C4-2B (cell line): ENCODE measurements at regions not wholly inside any gene's neighbourhood (a gene's known extent, or its start where the extent isn't known, plus 50 kb on each side); places are given as distances from the start of the nearest gene placed in this dataset.

Experiments used
- H3K27ac ChIP-seq: fragments of 450-650 bp; 2 replicates; pipeline ENCODE4 v1.5.1; 2017
- ZFX ChIP-seq: fragments of 450-650 bp; IDR thresholded peaks from 2 replicates; pipeline ENCODE4 v1.6.1; 2017
- TF ChIP-seq, protein P1 (sequence below): fragments of 450-650 bp; conservative IDR thresholded peaks from 2 replicates; pipeline ENCODE4 v1.5.1; 2017; ENCODE audit warnings: mild to moderate bottlenecking

DNA sequence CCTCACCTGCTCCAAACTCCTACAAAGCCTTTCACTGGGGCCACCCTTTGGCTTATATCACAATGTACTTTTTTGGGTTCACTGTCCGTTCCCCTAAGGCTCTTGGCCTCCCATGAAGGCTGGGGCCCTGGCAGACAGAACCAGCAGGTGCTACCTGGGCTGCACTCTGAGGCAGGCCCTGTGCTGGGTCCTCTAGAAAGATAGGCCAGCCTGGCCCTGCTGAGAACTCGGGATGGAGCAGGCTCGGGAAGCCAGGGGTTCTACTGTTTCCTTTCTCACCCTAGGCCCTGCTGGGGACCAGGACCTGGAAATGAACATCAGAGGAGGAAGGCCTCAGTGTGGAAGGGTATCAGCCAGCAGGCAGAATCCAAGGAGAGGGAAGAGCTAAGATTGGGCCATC lies 79.5 kb downstream of the MRPL14 start:
- TF ChIP-seq, protein P1, sequence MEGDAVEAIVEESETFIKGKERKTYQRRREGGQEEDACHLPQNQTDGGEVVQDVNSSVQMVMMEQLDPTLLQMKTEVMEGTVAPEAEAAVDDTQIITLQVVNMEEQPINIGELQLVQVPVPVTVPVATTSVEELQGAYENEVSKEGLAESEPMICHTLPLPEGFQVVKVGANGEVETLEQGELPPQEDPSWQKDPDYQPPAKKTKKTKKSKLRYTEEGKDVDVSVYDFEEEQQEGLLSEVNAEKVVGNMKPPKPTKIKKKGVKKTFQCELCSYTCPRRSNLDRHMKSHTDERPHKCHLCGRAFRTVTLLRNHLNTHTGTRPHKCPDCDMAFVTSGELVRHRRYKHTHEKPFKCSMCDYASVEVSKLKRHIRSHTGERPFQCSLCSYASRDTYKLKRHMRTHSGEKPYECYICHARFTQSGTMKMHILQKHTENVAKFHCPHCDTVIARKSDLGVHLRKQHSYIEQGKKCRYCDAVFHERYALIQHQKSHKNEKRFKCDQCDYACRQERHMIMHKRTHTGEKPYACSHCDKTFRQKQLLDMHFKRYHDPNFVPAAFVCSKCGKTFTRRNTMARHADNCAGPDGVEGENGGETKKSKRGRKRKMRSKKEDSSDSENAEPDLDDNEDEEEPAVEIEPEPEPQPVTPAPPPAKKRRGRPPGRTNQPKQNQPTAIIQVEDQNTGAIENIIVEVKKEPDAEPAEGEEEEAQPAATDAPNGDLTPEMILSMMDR: no peak
- TF ChIP-seq ZFX: no peak
- no peak overlapping the region; the same call in 1 of the 2 replicates for H3K27ac ChIP-seq

DNA sequence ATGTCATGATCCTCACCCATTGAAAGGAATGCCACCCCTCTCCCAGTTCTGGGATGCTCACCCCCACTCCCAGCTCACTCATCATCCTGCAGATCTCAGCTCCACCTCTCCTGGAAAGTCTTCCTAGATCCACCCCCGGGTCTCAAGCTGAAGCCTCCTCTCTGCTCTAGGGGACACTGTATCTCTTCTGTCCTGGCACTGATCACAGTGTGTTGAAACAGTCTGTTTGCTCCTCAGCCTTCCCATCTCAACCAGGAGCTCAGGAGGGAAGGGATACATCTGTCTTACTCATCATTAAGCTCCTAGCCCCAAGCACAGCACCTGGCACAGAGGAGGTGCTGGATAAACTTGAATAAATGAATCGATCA lies 80.1 kb downstream of the MRPL14 start:
- no peak overlapping the region for H3K27ac ChIP-seq
- TF ChIP-seq, protein P1: no peak
- no peak for TF ChIP-seq ZFX

DNA sequence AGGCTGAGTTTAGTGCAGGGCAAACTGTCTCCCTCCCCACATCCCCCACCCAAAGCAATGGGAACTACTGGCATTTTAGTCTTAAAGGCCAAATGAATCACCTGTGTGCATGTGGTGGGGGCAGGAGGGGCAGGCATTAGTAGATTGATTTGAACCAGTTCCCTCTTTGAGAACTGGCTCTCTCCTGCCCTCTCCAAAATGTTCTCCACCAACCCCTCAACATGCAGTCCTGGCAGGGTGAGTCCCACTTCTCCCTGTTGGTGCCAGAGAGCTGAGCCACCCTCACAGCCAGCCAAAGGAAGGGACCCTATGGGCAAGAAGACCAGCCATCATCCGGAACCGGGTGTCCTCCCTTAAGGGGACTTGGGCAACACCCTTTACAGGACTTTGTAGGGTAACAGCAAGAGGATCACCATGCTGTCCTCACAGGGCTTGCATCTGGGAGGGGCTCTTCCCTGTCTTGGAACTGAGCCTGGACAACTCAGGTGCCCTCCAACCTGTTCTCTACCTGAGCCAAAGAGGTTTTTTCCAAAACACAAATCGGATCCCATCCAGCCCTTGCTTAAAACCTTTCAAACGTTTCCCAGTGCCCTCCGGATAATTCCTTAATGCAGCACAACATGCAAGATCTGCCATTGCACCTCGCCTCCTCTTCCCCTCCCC lies 80.6 kb downstream of the MRPL14 start:
- H3K27ac ChIP-seq: no peak overlapping the region
- no peak for TF ChIP-seq ZFX
- TF ChIP-seq, protein P1: no peak

DNA sequence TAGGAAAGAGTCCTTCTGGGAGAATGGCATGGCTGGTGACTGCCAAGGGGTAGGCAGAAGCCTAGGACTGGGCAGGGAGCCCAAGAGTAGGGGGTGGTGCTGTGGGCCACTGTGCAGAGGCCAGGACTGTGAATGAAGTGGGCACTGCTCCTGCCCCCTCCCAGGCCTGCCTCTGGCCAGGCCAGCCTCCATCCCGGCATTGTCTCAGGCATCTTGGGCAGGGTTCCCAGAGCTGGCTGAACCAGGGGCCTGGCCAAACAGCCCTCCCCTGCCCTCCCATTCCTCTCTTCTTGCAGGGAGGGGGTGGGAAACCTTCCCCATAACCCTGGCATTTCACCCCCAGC lies 81.6 kb downstream of the MRPL14 start:
- TF ChIP-seq, protein P1: no peak
- no peak for TF ChIP-seq ZFX
- no peak overlapping the region for H3K27ac ChIP-seq

DNA sequence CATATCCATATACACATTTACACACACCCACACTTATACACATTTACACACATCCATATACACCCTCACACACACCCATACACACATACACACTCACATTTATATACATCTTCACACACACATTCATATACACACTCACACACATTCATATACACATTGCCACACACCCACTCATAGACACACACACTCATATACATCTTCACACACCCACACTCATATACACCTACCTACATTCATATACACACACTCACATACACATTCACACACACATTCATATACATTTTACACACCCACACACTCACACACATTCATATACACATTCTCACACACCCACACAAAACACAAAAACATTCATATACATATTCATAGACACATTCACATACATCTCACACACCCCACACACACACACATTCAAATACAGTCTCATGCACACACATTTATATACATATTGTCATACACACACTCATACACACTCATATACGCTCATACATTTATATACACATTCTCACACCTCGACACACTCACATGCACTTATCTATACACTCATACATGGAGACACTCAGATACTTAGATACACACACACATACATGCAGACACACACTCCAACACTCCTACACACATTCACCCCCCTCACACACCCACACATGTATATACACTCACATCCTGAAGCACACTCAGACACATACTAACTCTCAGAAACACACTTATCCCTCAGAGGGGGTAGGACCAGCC lies 82.1 kb downstream of the MRPL14 start:
- no peak overlapping the region for H3K27ac ChIP-seq
- TF ChIP-seq, protein P1: no peak
- no peak for TF ChIP-seq ZFX

DNA sequence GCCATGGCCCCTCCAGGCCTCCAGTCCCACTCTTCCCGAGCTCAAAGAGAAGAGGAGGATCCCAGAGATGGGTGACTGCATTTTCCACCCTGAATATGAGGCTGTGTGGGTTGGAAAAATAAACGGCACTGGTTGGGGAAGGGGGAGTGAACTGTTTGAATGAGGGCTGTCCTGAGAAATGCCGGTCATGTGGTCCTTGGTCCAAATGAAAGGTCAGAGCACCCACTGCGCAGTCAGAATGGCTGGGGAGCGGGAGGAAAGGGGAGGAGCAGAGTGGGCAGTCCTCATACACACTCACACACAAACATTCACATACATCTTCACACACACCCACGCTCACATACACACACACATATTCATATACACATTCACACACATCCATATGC lies 83.1 kb downstream of the MRPL14 start:
- no peak overlapping the region for H3K27ac ChIP-seq
- no peak for TF ChIP-seq ZFX
- TF ChIP-seq, protein P1: no peak

DNA sequence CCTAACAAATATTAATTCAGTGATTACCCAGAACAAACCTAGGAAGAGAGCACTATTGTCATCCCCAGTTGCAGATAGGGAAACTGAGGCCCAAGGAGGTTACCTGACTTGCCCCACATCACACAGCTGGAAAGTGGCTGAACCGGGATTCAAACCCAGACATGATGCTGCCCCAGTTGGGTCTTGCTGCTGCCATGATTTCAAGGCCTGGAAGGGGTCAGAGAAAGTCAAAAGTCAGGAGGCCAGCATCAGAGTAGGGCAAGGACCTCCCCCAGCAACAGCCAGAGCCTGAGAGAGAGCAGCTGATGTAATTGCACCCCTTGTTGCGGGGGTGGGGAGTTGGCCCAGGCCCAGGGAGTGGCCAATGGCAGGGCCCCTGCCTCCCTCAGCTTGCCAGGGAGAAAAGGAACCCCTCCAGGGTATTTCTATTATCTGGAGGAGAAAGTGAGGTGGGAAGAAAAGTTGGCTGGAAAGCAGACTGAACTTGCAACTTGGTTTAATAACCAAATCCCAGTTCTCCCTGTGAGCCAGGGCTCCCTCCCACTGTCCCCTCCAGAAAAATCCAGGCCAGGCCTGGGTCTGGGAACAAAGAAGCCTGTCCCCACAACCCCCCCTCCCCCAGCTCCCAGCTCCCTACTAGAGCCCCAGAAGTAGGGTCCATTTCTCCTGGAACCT lies 83.6 kb downstream of the MRPL14 start:
- TF ChIP-seq ZFX: no peak
- TF ChIP-seq, protein P1: no peak

More for the DNA sequence above, 83.6 kb downstream of the MRPL14 start:
- no peak overlapping the region for H3K27ac ChIP-seq
